HG03175 (cell line): ENCODE measurements at regions not wholly inside any gene's neighbourhood (a gene's known extent, or its start where the extent isn't known, plus 50 kb on each side); places are given as distances from the start of the nearest gene placed in this dataset.

ENCODE experiments used
- ATAC-seq: cut with Tn5 transposase; IDR thresholded peaks from one replicate; pipeline ENCODE4 v1.9.1; 2021; ENCODE audit warnings: mild to moderate bottlenecking, moderate library complexity; ENCODE audit not compliant: unreplicated experiment

- ATAC-seq: no peak
Measured at GRCh38 chr3:135898774-135899173, 66.8 kb upstream of the PPP2R3A start.

- ATAC-seq: no peak
Measured at GRCh38 chr3:135905058-135905724, 60.3 kb upstream of the PPP2R3A start.

- no peak for ATAC-seq
Measured at GRCh38 chr3:135907422-135908165, 57.9 kb upstream of the PPP2R3A start.

- ATAC-seq: no peak
Measured at GRCh38 chr3:135908225-135908624, 57.3 kb upstream of the PPP2R3A start.

DNA sequence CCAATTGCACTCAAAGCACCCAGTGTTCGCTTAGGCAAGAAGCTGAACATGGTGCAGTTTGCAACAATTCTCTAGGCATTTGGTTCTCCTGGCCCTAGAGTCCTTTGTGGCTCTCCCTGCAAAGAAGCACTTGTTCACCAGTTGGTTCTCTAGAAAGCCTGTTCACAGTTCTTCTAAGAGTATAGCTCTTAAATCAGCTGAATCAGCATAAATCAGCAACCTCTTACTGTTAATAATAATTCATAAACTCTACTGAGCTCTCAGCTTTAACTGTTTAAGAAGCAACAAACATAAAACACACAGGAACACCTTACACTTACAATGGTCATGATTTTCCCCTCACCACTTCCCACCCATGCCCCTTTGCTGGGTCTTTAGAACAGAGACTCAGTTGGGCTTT, 56.8 kb upstream of the PPP2R3A start:
- ATAC-seq: no peak

DNA sequence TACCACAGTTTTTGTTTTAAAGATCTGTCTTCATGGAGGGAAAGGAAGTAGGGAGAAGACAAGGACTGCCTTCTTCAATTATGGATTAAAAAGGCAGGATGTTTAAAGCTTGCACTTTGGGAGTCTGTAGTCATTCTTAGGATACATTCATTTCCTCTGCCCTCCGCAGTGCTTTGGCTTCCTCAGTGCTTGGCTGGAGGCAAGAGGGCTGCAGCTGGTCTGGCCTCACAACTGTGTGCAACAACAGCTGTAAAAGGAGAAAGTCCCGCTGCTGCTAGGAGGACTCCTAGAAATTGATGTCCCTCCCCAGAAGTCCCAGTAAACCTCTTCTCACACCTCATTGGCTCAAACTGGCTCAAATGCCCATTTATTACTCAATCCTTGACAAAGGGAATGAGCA, 54.4 kb upstream of the PPP2R3A start:
- ATAC-seq: no peak

GRCh38 chr3:135915206-135915605, 50.3 kb upstream of the PPP2R3A start:
- ATAC-seq: no peak
